ENCODE measurements at regions not wholly inside any gene's neighbourhood (a gene's known extent, or its start where the extent isn't known, plus 50 kb on each side); places are given as distances from the start of the nearest gene placed in this dataset.

DNA sequence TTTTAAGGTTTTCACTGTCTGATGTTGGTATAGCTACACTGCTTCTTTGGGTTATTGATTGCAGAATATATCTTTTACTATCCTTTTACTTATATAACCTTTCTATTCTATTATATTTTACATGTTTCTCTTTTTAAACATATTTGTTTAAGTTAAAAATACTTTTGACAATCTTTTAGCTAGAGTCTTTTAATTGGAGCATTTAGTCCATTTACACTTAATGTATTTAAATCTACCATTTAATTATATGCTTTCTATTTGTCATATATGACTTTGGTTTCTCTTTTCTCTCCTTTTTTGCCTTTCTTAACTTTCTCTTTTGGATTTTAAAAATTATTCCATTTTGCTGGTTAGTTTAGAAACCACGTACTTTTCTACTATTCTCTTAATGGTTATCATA lies 53.7 kb upstream of the PRR23C start:
- no peaks in the 10 kb centered on the region for H3K36me3 ChIP-seq (replicated peaks in 1 of 2; ENCODE audit: control extremely low read depth in 1 of 2, control insufficient read depth in 1 of 2, extremely low read depth in 1 of 2, insufficient read depth in 2 of 2, low read length in 1 of 2)
- no CpG with 5 or more reads among the region's 1 CpG for WGBS (ENCODE audit: insufficient coverage)
- peaks cover 3% of the 10 kb centered on the region for H3K9me3 Mint-ChIP-seq (ENCODE audit: insufficient read depth)

DNA sequence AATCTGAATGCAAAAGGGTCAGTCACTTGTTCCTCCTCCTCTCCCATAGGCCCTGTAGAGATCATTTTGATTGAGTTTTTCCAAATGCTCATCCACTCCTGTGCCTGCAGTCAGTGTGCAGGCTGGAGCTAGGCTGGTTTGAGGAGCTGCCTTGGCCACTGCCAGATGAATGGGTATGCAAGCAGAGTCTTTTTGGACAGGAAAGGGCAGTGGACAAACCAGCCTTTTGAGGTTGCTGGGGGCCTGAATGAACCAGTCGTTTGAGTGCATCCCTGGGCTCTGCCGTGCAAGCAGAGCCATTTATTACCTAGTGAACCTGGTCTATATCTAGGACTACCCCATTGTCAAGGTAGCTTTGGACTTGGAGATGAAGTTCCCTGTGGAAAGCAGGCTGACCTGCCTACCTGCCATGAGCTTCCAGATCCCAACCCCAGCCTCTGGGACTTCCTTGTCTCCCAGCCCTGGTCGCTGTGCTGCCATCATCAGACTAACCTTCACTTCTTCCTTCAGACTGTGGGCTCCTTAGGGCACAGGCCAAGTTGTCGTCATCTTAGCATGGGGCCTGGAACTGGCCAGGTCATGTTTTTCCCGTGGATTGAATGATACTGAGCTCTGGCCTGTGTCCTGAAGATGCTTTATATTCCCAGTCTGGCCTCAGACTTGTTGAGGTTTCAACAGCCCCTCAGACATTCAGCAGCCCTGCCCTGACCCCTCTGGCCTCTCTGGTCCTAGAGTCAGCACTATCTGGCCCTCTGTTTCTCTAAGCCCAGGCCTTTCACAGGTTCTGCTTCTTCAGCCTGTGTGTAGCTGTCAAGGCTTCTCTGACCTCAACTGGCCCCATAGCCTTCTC lies 55.5 kb upstream of the PRR23C start:
- no peaks in the 10 kb centered on the region for H3K36me3 ChIP-seq (replicated peaks in 1 of 2; ENCODE audit: control extremely low read depth in 1 of 2, control insufficient read depth in 1 of 2, extremely low read depth in 1 of 2, insufficient read depth in 2 of 2, low read length in 1 of 2)
- no peaks in the 10 kb centered on the region for H3K4me1 Mint-ChIP-seq
- no peaks in the 10 kb centered on the region for H4K20me1 ChIP-seq (ENCODE audit: control insufficient read depth, insufficient read depth, low read length, poor library complexity, severe bottlenecking)
- no peak for DNase-seq
- ChIA-PET POLR2A (no interaction called here), CTCF (no interaction called here)
- H3K27ac Mint-ChIP-seq = no peak overlapping the region
- TF ChIP-seq EZH2 (IDR thresholded peaks at IDR 0.05; ENCODE audit: borderline replicate concordance, insufficient read depth, low read depth, low read length, poor library complexity, severe bottlenecking) = no peak
- TF ChIP-seq, protein P1, sequence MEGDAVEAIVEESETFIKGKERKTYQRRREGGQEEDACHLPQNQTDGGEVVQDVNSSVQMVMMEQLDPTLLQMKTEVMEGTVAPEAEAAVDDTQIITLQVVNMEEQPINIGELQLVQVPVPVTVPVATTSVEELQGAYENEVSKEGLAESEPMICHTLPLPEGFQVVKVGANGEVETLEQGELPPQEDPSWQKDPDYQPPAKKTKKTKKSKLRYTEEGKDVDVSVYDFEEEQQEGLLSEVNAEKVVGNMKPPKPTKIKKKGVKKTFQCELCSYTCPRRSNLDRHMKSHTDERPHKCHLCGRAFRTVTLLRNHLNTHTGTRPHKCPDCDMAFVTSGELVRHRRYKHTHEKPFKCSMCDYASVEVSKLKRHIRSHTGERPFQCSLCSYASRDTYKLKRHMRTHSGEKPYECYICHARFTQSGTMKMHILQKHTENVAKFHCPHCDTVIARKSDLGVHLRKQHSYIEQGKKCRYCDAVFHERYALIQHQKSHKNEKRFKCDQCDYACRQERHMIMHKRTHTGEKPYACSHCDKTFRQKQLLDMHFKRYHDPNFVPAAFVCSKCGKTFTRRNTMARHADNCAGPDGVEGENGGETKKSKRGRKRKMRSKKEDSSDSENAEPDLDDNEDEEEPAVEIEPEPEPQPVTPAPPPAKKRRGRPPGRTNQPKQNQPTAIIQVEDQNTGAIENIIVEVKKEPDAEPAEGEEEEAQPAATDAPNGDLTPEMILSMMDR (IDR thresholded peaks at IDR 0.05) = no peak
- intact Hi-C loops (cut with micrococcal nuclease) = no loop called here
- no peak overlapping the region for H3K4me3 ChIP-seq (ENCODE audit: control extremely low read depth in 1 of 5, extremely low read depth in 1 of 5, insufficient read depth in 1 of 5, low read depth in 2 of 5, low read length in 4 of 5)
- H3K79me2 ChIP-seq (ENCODE audit: control insufficient read depth, insufficient read depth, low read length) = no peaks in the 10 kb centered on the region
- no peaks in the 10 kb centered on the region for H3K4me1 ChIP-seq (ENCODE audit: control insufficient read depth in 2 of 2, insufficient read depth in 2 of 2, low read length in 2 of 2)
- H3K4me2 ChIP-seq (replicated peaks; ENCODE audit: low read depth, low read length, poor library complexity, severe bottlenecking) = no peak overlapping the region
- H3K9me3 ChIP-seq (ENCODE audit: control extremely low read depth in 1 of 3, control insufficient read depth in 2 of 3, insufficient read depth in 1 of 3, low read length in 2 of 3) = no peaks in the 10 kb centered on the region
- peaks cover 2% of the 10 kb centered on the region for H3K27me3 Mint-ChIP-seq
- no peak overlapping the region for H3K4me3 Mint-ChIP-seq
- peaks cover 3% of the 10 kb centered on the region for H3K9me3 Mint-ChIP-seq (ENCODE audit: insufficient read depth)
- H3K9ac ChIP-seq (ENCODE audit: low read length) = no peak overlapping the region
- no peak overlapping the region for H2AFZ ChIP-seq (ENCODE audit: insufficient read depth, low read depth, low read length, poor library complexity, severe bottlenecking)
- WGBS (ENCODE audit: insufficient coverage) = 83% methylated on average over 5 of the region's 5 CpGs
- no peak overlapping the region for H3K27ac ChIP-seq (ENCODE audit: low read length in 2 of 2)
- no peak for ATAC-seq (ENCODE audit: low read depth)
- peaks cover 0 to 7% (median 0%) of the 10 kb centered on the region in 4 experiments for H3K27me3 ChIP-seq (replicated peaks in 1 of 4; ENCODE audit: control extremely low read depth in 1 of 4, control insufficient read depth in 3 of 4, insufficient read depth in 4 of 4, low read length in 3 of 4)

More for the DNA sequence above, 53.7 kb upstream of the PRR23C start:
- POLR2A ChIA-PET = no interaction called here
- TF ChIP-seq EZH2 (IDR thresholded peaks at IDR 0.05; ENCODE audit: borderline replicate concordance, insufficient read depth, low read depth, low read length, poor library complexity, severe bottlenecking) = no peak
- TF ChIP-seq, protein P1 (IDR thresholded peaks at IDR 0.05) = no peak
- Histone ChIP-seq H3K9me3 (ENCODE audit: control extremely low read depth in 1 of 3, control insufficient read depth in 2 of 3, insufficient read depth in 1 of 3, low read length in 2 of 3) (no peaks in the 10 kb centered on the region), H3K4me3 (ENCODE audit: control extremely low read depth in 1 of 5, extremely low read depth in 1 of 5, insufficient read depth in 1 of 5, low read depth in 2 of 5, low read length in 4 of 5) (no peak overlapping the region), H4K20me1 (ENCODE audit: control insufficient read depth, insufficient read depth, low read length, poor library complexity, severe bottlenecking) (no peaks in the 10 kb centered on the region), H3K27ac (ENCODE audit: low read length in 2 of 2) (no peak overlapping the region), H3K27me3 (replicated peaks in 1 of 4; ENCODE audit: control extremely low read depth in 1 of 4, control insufficient read depth in 3 of 4, insufficient read depth in 4 of 4, low read length in 3 of 4) (peaks cover 0 to 7% (median 0%) of the 10 kb centered on the region in 4 experiments), H3K9ac (ENCODE audit: low read length) (no peak overlapping the region), H3K4me2 (replicated peaks; ENCODE audit: low read depth, low read length, poor library complexity, severe bottlenecking) (no peak overlapping the region), H3K79me2 (ENCODE audit: control insufficient read depth, insufficient read depth, low read length) (no peaks in the 10 kb centered on the region), H3K4me1 (ENCODE audit: control insufficient read depth in 2 of 2, insufficient read depth in 2 of 2, low read length in 2 of 2) (no peaks in the 10 kb centered on the region), H2AFZ (ENCODE audit: insufficient read depth, low read depth, low read length, poor library complexity, severe bottlenecking) (no peak overlapping the region)
- H3K4me3 Mint-ChIP-seq = no peak overlapping the region
- CTCF ChIA-PET = interaction anchor here (0.9 kb wide), 1 partner anchor 14 kb away, joined by 3 read pairs; no protein-coding TSS in a partner anchor
- DNase-seq (no peak), ATAC-seq (ENCODE audit: low read depth) (no peak)
- no peaks in the 10 kb centered on the region for H3K4me1 Mint-ChIP-seq
- intact Hi-C loops (cut with micrococcal nuclease) = no loop called here
- H3K27me3 Mint-ChIP-seq = peaks cover 8% of the 10 kb centered on the region
- no peak overlapping the region for H3K27ac Mint-ChIP-seq

Measured in B cell (primary cell).